VCaP (cell line): ENCODE measurements at regions not wholly inside any gene's neighbourhood (a gene's known extent, or its start where the extent isn't known, plus 50 kb on each side); places are given as distances from the start of the nearest gene placed in this dataset.
"Not testable (repeated sequence)": the region's sequence is repeated elsewhere in the genome, so short reads cannot be mapped to it uniquely, and the experiment has no call there.

ENCODE experiments used
- H3K27ac ChIP-seq: fragments of 450-650 bp; 2 replicates; pipeline ENCODE4 v1.5.1; 2017
- CTCF ChIP-seq: fragments of 450-650 bp; conservative IDR thresholded peaks from 2 replicates; pipeline ENCODE4 v1.5.1; 2017; ENCODE audit warnings: mild to moderate bottlenecking, moderate library complexity

- TF ChIP-seq CTCF: no peak
- H3K27ac ChIP-seq: no peak overlapping the region
Observed at GRCh38 chr1:157272264-157272663, 134.1 kb upstream of the ETV3 start.

GRCh38 chr1:157270705-157271274, 132.6 kb upstream of the ETV3 start:
- no peak for TF ChIP-seq CTCF
- H3K27ac ChIP-seq: no peak overlapping the region

- TF ChIP-seq CTCF: no peak
- no peak overlapping the region for H3K27ac ChIP-seq
Observed at GRCh38 chr1:157269656-157270375, 131.6 kb upstream of the ETV3 start.

- TF ChIP-seq CTCF: no peak
- H3K27ac ChIP-seq: no peak overlapping the region
Observed at GRCh38 chr1:157262891-157263290, 124.7 kb upstream of the ETV3 start.

GRCh38 chr1:157262422-157262821, 124.2 kb upstream of the ETV3 start:
- TF ChIP-seq CTCF: no peak
- H3K27ac ChIP-seq: no peak overlapping the region

GRCh38 chr1:157255891-157256290, 117.7 kb upstream of the ETV3 start:
- H3K27ac ChIP-seq: not testable (repeated sequence)

GRCh38 chr1:157254183-157254582, 116.0 kb upstream of the ETV3 start:
- H3K27ac ChIP-seq: not testable (repeated sequence)

GRCh38 chr1:157252473-157252872, 114.3 kb upstream of the ETV3 start:
- no peak overlapping the region for H3K27ac ChIP-seq
- TF ChIP-seq CTCF: no peak
